ENCODE measurements at regions not wholly inside any gene's neighbourhood (a gene's known extent, or its start where the extent isn't known, plus 50 kb on each side); places are given as distances from the start of the nearest gene placed in this dataset.
A peak's percentile ranks its signal among the peaks of the same experiment; 100 is the strongest.

- Histone ChIP-seq H3K27ac (ENCODE audit: low read length) (no peak overlapping the region), H3K4me3 (ENCODE audit: low read length) (no peak overlapping the region), H3K9me3 (replicated peaks; ENCODE audit: control insufficient read depth, low read depth, low read length) (no peaks in the 10 kb centered on the region), H3K27me3 (ENCODE audit: control insufficient read depth, insufficient read depth, low read length) (peaks cover 21% of the 10 kb centered on the region), H3K4me1 (ENCODE audit: control insufficient read depth, insufficient read depth, low read length) (peaks cover 12% of the 10 kb centered on the region), H3K36me3 (ENCODE audit: control insufficient read depth, insufficient read depth, low read length) (no peaks in the 10 kb centered on the region)
- no CpG with 5 or more reads among the region's 2 CpGs for WGBS (ENCODE audit: insufficient coverage)
- DNase-seq, result no peak
Observed at GRCh38 chrX:39324233-39324930, 523.1 kb downstream of the MID1IP1 start.

GRCh38 chrX:39327255-39327654, 526.0 kb downstream of the MID1IP1 start:
- no peak for DNase-seq
- peaks cover 14% of the 10 kb centered on the region for H3K27me3 ChIP-seq (ENCODE audit: control insufficient read depth, insufficient read depth, low read length)
- H3K4me3 ChIP-seq (ENCODE audit: low read length), result no peak overlapping the region
- WGBS (ENCODE audit: insufficient coverage), result 65% methylated on average over 4 of the region's 7 CpGs
- H3K4me1 ChIP-seq (ENCODE audit: control insufficient read depth, insufficient read depth, low read length), result no peaks in the 10 kb centered on the region
- H3K36me3 ChIP-seq (ENCODE audit: control insufficient read depth, insufficient read depth, low read length), result no peaks in the 10 kb centered on the region
- no peaks in the 10 kb centered on the region for H3K9me3 ChIP-seq (replicated peaks; ENCODE audit: control insufficient read depth, low read depth, low read length)
- no peak overlapping the region for H3K27ac ChIP-seq (ENCODE audit: low read length)

- no peaks in the 10 kb centered on the region for H3K9me3 ChIP-seq (replicated peaks; ENCODE audit: control insufficient read depth, low read depth, low read length)
- H3K36me3 ChIP-seq (ENCODE audit: control insufficient read depth, insufficient read depth, low read length), result no peaks in the 10 kb centered on the region
- no CpG with 5 or more reads among the region's 1 CpG for WGBS (ENCODE audit: insufficient coverage)
- no peak overlapping the region for H3K27ac ChIP-seq (ENCODE audit: low read length)
- peaks cover 14% of the 10 kb centered on the region for H3K27me3 ChIP-seq (ENCODE audit: control insufficient read depth, insufficient read depth, low read length)
- DNase-seq, result no peak
- no peak overlapping the region for H3K4me3 ChIP-seq (ENCODE audit: low read length)
- no peaks in the 10 kb centered on the region for H3K4me1 ChIP-seq (ENCODE audit: control insufficient read depth, insufficient read depth, low read length)
Observed at GRCh38 chrX:39327705-39328104, 526.4 kb downstream of the MID1IP1 start.

GRCh38 chrX:39328661-39329060, 527.4 kb downstream of the MID1IP1 start:
- Histone ChIP-seq H3K36me3 (ENCODE audit: control insufficient read depth, insufficient read depth, low read length) (no peaks in the 10 kb centered on the region), H3K9me3 (replicated peaks; ENCODE audit: control insufficient read depth, low read depth, low read length) (no peaks in the 10 kb centered on the region), H3K27ac (ENCODE audit: low read length) (no peak overlapping the region), H3K4me3 (ENCODE audit: low read length) (no peak overlapping the region), H3K4me1 (ENCODE audit: control insufficient read depth, insufficient read depth, low read length) (no peaks in the 10 kb centered on the region), H3K27me3 (ENCODE audit: control insufficient read depth, insufficient read depth, low read length) (peaks cover 14% of the 10 kb centered on the region)
- 70% methylated on average over 2 of the region's 4 CpGs for WGBS (ENCODE audit: insufficient coverage)
- no peak for DNase-seq

- no peak overlapping the region for H3K4me3 ChIP-seq (ENCODE audit: low read length)
- no peaks in the 10 kb centered on the region for H3K9me3 ChIP-seq (replicated peaks; ENCODE audit: control insufficient read depth, low read depth, low read length)
Observed at GRCh38 chrX:39331082-39331704, 529.9 kb downstream of the MID1IP1 start.

GRCh38 chrX:39333451-39333850, 532.2 kb downstream of the MID1IP1 start:
- Histone ChIP-seq H3K36me3 (ENCODE audit: control insufficient read depth, insufficient read depth, low read length) (no peaks in the 10 kb centered on the region), H3K27me3 (ENCODE audit: control insufficient read depth, insufficient read depth, low read length) (peaks cover 26% of the 10 kb centered on the region), H3K9me3 (replicated peaks; ENCODE audit: control insufficient read depth, low read depth, low read length) (no peaks in the 10 kb centered on the region), H3K27ac (ENCODE audit: low read length) (no peak overlapping the region), H3K4me3 (ENCODE audit: low read length) (no peak overlapping the region), H3K4me1 (ENCODE audit: control insufficient read depth, insufficient read depth, low read length) (peaks cover 13% of the 10 kb centered on the region)
- DNase-seq, result peak; percentile 78
- WGBS (ENCODE audit: insufficient coverage), result 63% methylated on average over 1 of the region's 2 CpGs

More at GRCh38 chrX:39331082-39331704, 529.9 kb downstream of the MID1IP1 start:
- Histone ChIP-seq H3K27me3 (ENCODE audit: control insufficient read depth, insufficient read depth, low read length) (peaks cover 22% of the 10 kb centered on the region), H3K4me1 (ENCODE audit: control insufficient read depth, insufficient read depth, low read length) (peaks cover 4% of the 10 kb centered on the region), H3K27ac (ENCODE audit: low read length) (no peak overlapping the region), H3K36me3 (ENCODE audit: control insufficient read depth, insufficient read depth, low read length) (no peaks in the 10 kb centered on the region)
- DNase-seq, result no peak
- 73% methylated on average over 3 of the region's 4 CpGs for WGBS (ENCODE audit: insufficient coverage)

GRCh38 chrX:39335513-39336235, 534.4 kb downstream of the MID1IP1 start:
- 49% methylated on average over 2 of the region's 6 CpGs for WGBS (ENCODE audit: insufficient coverage)
- no peaks in the 10 kb centered on the region for H3K9me3 ChIP-seq (replicated peaks; ENCODE audit: control insufficient read depth, low read depth, low read length)
- no peaks in the 10 kb centered on the region for H3K36me3 ChIP-seq (ENCODE audit: control insufficient read depth, insufficient read depth, low read length)
- H3K27ac ChIP-seq (ENCODE audit: low read length), result no peak overlapping the region
- no peak overlapping the region for H3K4me3 ChIP-seq (ENCODE audit: low read length)
- H3K27me3 ChIP-seq (ENCODE audit: control insufficient read depth, insufficient read depth, low read length), result peaks cover 24% of the 10 kb centered on the region
- peaks cover 13% of the 10 kb centered on the region for H3K4me1 ChIP-seq (ENCODE audit: control insufficient read depth, insufficient read depth, low read length)
- DNase-seq, result no peak

- H3K27me3 ChIP-seq (ENCODE audit: control insufficient read depth, insufficient read depth, low read length), result peaks cover 27% of the 10 kb centered on the region
- 41% methylated on average over 4 of the region's 5 CpGs for WGBS (ENCODE audit: insufficient coverage)
- no peak overlapping the region for H3K4me3 ChIP-seq (ENCODE audit: low read length)
- peak; percentile 94 for DNase-seq
- peak overlapping the region; percentile 74 for H3K27ac ChIP-seq (ENCODE audit: low read length)
- H3K36me3 ChIP-seq (ENCODE audit: control insufficient read depth, insufficient read depth, low read length), result no peaks in the 10 kb centered on the region
- peaks cover 2% of the 10 kb centered on the region for H3K9me3 ChIP-seq (replicated peaks; ENCODE audit: control insufficient read depth, low read depth, low read length)
- H3K4me1 ChIP-seq (ENCODE audit: control insufficient read depth, insufficient read depth, low read length), result peaks cover 13% of the 10 kb centered on the region
Observed at GRCh38 chrX:39336671-39337311, 535.5 kb downstream of the MID1IP1 start.

- Histone ChIP-seq H3K27ac (ENCODE audit: low read length) (peak overlapping the region; percentile 74), H3K27me3 (ENCODE audit: control insufficient read depth, insufficient read depth, low read length) (peaks cover 28% of the 10 kb centered on the region), H3K4me3 (ENCODE audit: low read length) (no peak overlapping the region), H3K4me1 (ENCODE audit: control insufficient read depth, insufficient read depth, low read length) (peaks cover 13% of the 10 kb centered on the region), H3K9me3 (replicated peaks; ENCODE audit: control insufficient read depth, low read depth, low read length) (peaks cover 2% of the 10 kb centered on the region), H3K36me3 (ENCODE audit: control insufficient read depth, insufficient read depth, low read length) (no peaks in the 10 kb centered on the region)
- 85% methylated on average over 3 of the region's 5 CpGs for WGBS (ENCODE audit: insufficient coverage)
- no peak for DNase-seq
Observed at GRCh38 chrX:39337451-39337850, 536.2 kb downstream of the MID1IP1 start.

GRCh38 chrX:39338583-39338982, 537.3 kb downstream of the MID1IP1 start:
- DNase-seq, result no peak
- no peak overlapping the region for H3K4me3 ChIP-seq (ENCODE audit: low read length)
- H3K27me3 ChIP-seq (ENCODE audit: control insufficient read depth, insufficient read depth, low read length), result peaks cover 29% of the 10 kb centered on the region
- H3K27ac ChIP-seq (ENCODE audit: low read length), result no peak overlapping the region
- H3K4me1 ChIP-seq (ENCODE audit: control insufficient read depth, insufficient read depth, low read length), result peaks cover 13% of the 10 kb centered on the region
- no CpG with 5 or more reads among the region's 2 CpGs for whole genome bisulfite sequencing (ENCODE audit: insufficient coverage)
- H3K36me3 ChIP-seq (ENCODE audit: control insufficient read depth, insufficient read depth, low read length), result no peaks in the 10 kb centered on the region
- peaks cover 2% of the 10 kb centered on the region for H3K9me3 ChIP-seq (replicated peaks; ENCODE audit: control insufficient read depth, low read depth, low read length)

Measured in muscle of leg (tissue), 3 donors.